ENCODE measurements at regions not wholly inside any gene's neighbourhood (a gene's known extent, or its start where the extent isn't known, plus 50 kb on each side); places are given as distances from the start of the nearest gene placed in this dataset.

- Histone ChIP-seq H3K27me3 (ENCODE audit: insufficient read depth) (no peaks in the 10 kb centered on the region), H3K9me2 (no peaks in the 10 kb centered on the region), H3K27ac (ENCODE audit: low read depth in 2 of 2, low read length in 1 of 2) (peak overlapping the region in 1 of 2 experiments; percentile 95; a peak in 2 of 4 replicates), H4K20me1 (ENCODE audit: insufficient read depth) (no peaks in the 10 kb centered on the region), H3K9ac (peak overlapping the region; percentile 56; the same call in 1 of the 2 replicates), H3K36me3 (replicated peaks in 1 of 2; ENCODE audit: control insufficient read depth in 1 of 2, insufficient read depth in 2 of 2, low read length in 1 of 2) (no peaks in the 10 kb centered on the region), H3K4me3 (ENCODE audit: low read depth in 2 of 2, low read length in 1 of 2) (no peak overlapping the region), H3K79me2 (ENCODE audit: insufficient read depth) (no peaks in the 10 kb centered on the region), H3K9me3 (no peaks in the 10 kb centered on the region), H3F3A (replicated peaks; ENCODE audit: insufficient read depth) (peaks cover 35% of the 10 kb centered on the region), H3K4me2 (no peak overlapping the region), H3K4me1 (ENCODE audit: control insufficient read depth in 1 of 2, insufficient read depth in 2 of 2, low read depth in 1 of 2, low read length in 1 of 2) (peaks cover 0 to 12% of the 10 kb centered on the region in 2 experiments; a peak in 2 of 4 replicates), H2AFZ (ENCODE audit: low read depth) (no peak overlapping the region)
- WGBS (ENCODE audit: low lambda C conversion rate): 45% methylated on average over 4 of the region's 4 CpGs
- ChIA-PET POLR2A (no interaction called here), CTCF (no interaction called here)
- DNase-seq: no peak
- TF ChIP-seq MEF2A (IDR thresholded peaks at IDR 0.05; ENCODE audit: borderline replicate concordance, low read depth): no peak
- TF ChIP-seq NRF1 (IDR thresholded peaks at IDR 0.05; ENCODE audit: low read depth, low read length): no peak
- no peak for TF ChIP-seq CHD2 (IDR thresholded peaks at IDR 0.05; ENCODE audit: low read length, partially characterized antibody)
- TF ChIP-seq, protein P1, sequence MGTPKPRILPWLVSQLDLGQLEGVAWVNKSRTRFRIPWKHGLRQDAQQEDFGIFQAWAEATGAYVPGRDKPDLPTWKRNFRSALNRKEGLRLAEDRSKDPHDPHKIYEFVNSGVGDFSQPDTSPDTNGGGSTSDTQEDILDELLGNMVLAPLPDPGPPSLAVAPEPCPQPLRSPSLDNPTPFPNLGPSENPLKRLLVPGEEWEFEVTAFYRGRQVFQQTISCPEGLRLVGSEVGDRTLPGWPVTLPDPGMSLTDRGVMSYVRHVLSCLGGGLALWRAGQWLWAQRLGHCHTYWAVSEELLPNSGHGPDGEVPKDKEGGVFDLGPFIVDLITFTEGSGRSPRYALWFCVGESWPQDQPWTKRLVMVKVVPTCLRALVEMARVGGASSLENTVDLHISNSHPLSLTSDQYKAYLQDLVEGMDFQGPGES (IDR thresholded peaks at IDR 0.05; ENCODE audit: low read depth, low read length): no peak
- TF ChIP-seq TEAD4 (IDR thresholded peaks at IDR 0.05; ENCODE audit: borderline replicate concordance, insufficient read depth): peak; percentile 41; the same call in 1 of the 2 replicates
- peak; percentile 49 for TF ChIP-seq JUND (IDR thresholded peaks at IDR 0.05)
- TF ChIP-seq RCOR1 (IDR thresholded peaks at IDR 0.05; ENCODE audit: low read length): no peak
- no peak for TF ChIP-seq FOXJ3 (CRISPR knock-in tag; IDR thresholded peaks at IDR 0.05)
- TF ChIP-seq CTCF (IDR thresholded peaks at IDR 0.05): no peak
- no peak; the same call in 1 of the 2 replicates for TF ChIP-seq MAX (IDR thresholded peaks at IDR 0.05; ENCODE audit: low read depth)
- TF ChIP-seq EZH2phosphoT487 (IDR thresholded peaks at IDR 0.05; ENCODE audit: borderline replicate concordance, low read depth): no peak
- TF ChIP-seq, protein P2, sequence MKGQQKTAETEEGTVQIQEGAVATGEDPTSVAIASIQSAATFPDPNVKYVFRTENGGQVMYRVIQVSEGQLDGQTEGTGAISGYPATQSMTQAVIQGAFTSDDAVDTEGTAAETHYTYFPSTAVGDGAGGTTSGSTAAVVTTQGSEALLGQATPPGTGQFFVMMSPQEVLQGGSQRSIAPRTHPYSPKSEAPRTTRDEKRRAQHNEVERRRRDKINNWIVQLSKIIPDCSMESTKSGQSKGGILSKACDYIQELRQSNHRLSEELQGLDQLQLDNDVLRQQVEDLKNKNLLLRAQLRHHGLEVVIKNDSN (IDR thresholded peaks at IDR 0.05; ENCODE audit: borderline replicate concordance, low read depth): no peak
- TF ChIP-seq, protein P3, sequence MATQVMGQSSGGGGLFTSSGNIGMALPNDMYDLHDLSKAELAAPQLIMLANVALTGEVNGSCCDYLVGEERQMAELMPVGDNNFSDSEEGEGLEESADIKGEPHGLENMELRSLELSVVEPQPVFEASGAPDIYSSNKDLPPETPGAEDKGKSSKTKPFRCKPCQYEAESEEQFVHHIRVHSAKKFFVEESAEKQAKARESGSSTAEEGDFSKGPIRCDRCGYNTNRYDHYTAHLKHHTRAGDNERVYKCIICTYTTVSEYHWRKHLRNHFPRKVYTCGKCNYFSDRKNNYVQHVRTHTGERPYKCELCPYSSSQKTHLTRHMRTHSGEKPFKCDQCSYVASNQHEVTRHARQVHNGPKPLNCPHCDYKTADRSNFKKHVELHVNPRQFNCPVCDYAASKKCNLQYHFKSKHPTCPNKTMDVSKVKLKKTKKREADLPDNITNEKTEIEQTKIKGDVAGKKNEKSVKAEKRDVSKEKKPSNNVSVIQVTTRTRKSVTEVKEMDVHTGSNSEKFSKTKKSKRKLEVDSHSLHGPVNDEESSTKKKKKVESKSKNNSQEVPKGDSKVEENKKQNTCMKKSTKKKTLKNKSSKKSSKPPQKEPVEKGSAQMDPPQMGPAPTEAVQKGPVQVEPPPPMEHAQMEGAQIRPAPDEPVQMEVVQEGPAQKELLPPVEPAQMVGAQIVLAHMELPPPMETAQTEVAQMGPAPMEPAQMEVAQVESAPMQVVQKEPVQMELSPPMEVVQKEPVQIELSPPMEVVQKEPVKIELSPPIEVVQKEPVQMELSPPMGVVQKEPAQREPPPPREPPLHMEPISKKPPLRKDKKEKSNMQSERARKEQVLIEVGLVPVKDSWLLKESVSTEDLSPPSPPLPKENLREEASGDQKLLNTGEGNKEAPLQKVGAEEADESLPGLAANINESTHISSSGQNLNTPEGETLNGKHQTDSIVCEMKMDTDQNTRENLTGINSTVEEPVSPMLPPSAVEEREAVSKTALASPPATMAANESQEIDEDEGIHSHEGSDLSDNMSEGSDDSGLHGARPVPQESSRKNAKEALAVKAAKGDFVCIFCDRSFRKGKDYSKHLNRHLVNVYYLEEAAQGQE (IDR thresholded peaks at IDR 0.05; ENCODE audit: low read depth, low read length): no peak
- TF ChIP-seq GATA2 (CRISPR knock-in tag; IDR thresholded peaks at IDR 0.05): no peak
- no peak for TF ChIP-seq POLR2AphosphoS5 (IDR thresholded peaks at IDR 0.05; ENCODE audit: low read depth, low read length)
- TF ChIP-seq FOSL2 (IDR thresholded peaks at IDR 0.05; ENCODE audit: borderline replicate concordance, low read depth): peak; percentile 61
- TF ChIP-seq, protein P4, sequence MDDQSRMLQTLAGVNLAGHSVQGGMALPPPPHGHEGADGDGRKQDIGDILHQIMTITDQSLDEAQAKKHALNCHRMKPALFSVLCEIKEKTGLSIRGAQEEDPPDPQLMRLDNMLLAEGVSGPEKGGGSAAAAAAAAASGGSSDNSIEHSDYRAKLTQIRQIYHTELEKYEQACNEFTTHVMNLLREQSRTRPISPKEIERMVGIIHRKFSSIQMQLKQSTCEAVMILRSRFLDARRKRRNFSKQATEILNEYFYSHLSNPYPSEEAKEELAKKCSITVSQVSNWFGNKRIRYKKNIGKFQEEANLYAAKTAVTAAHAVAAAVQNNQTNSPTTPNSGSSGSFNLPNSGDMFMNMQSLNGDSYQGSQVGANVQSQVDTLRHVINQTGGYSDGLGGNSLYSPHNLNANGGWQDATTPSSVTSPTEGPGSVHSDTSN (IDR thresholded peaks at IDR 0.05): peak; percentile 61
- TF ChIP-seq GABPA (IDR thresholded peaks at IDR 0.05; ENCODE audit: low read depth): no peak
- peak; percentile 79 for TF ChIP-seq TCF12 (IDR thresholded peaks at IDR 0.05)
- TF ChIP-seq NFIC (IDR thresholded peaks at IDR 0.05; ENCODE audit: borderline replicate concordance): peak; percentile 46; the same call in 1 of the 2 replicates
- no peak for TF ChIP-seq YY1 (IDR thresholded peaks at IDR 0.05; ENCODE audit: low read depth)
- no peak for TF ChIP-seq ZBTB33 (IDR thresholded peaks at IDR 0.05; ENCODE audit: borderline replicate concordance, low read depth)
- peak; percentile 74; the same call in 1 of the 2 replicates for TF ChIP-seq FOXM1 (IDR thresholded peaks at IDR 0.05; ENCODE audit: low read depth)
These were observed 445.1 kb upstream of the JAG1 start for GRCh38 chr20:11118802-11119380.
